ENCODE measurements at regions not wholly inside any gene's neighbourhood (a gene's known extent, or its start where the extent isn't known, plus 50 kb on each side); places are given as distances from the start of the nearest gene placed in this dataset.
A peak's percentile ranks its signal among the peaks of the same experiment; 100 is the strongest.
"Not testable (repeated sequence)": the region's sequence is repeated elsewhere in the genome, so short reads cannot be mapped to it uniquely, and the experiment has no call there.

GRCh38 chr3:35045118-35045517, 594.2 kb upstream of the ARPP21 start:
- DNase-seq = no peak

- no peak for DNase-seq
Observed at GRCh38 chr3:35064761-35065160, 574.6 kb upstream of the ARPP21 start.

- no peak for DNase-seq
Observed at GRCh38 chr3:35065891-35066290, 573.4 kb upstream of the ARPP21 start.

GRCh38 chr3:35067750-35068149, 571.6 kb upstream of the ARPP21 start:
- DNase-seq = no peak

GRCh38 chr3:35070088-35070487, 569.2 kb upstream of the ARPP21 start:
- no peak for DNase-seq

- no peak for DNase-seq
Observed at GRCh38 chr3:35071772-35072171, 567.6 kb upstream of the ARPP21 start.

- DNase-seq = no peak
Observed at GRCh38 chr3:35078780-35079179, 560.5 kb upstream of the ARPP21 start.

- DNase-seq = no peak
Observed at GRCh38 chr3:35079403-35079802, 559.9 kb upstream of the ARPP21 start.

GRCh38 chr3:35081899-35082298, 557.4 kb upstream of the ARPP21 start:
- no peak for DNase-seq

GRCh38 chr3:35088943-35089342, 550.4 kb upstream of the ARPP21 start:
- DNase-seq = no peak

GRCh38 chr3:35114686-35115085, 524.6 kb upstream of the ARPP21 start:
- no peak for DNase-seq

- DNase-seq = no peak
Observed at GRCh38 chr3:35120026-35120425, 519.3 kb upstream of the ARPP21 start.

- no peak for DNase-seq
Observed at GRCh38 chr3:35137612-35138011, 501.7 kb upstream of the ARPP21 start.

GRCh38 chr3:35141406-35141805, 497.9 kb upstream of the ARPP21 start:
- DNase-seq = no peak

- DNase-seq = no peak
Observed at GRCh38 chr3:35144011-35144410, 495.3 kb upstream of the ARPP21 start.

- not testable (repeated sequence) for DNase-seq
Observed at GRCh38 chr3:35146256-35147035, 492.9 kb upstream of the ARPP21 start.

- peak; percentile 61 for DNase-seq
Observed at GRCh38 chr3:35183927-35184675, 455.2 kb upstream of the ARPP21 start.

GRCh38 chr3:35184775-35185174, 454.6 kb upstream of the ARPP21 start:
- DNase-seq = peak; percentile 72

- DNase-seq = peak; percentile 20
Observed at GRCh38 chr3:35187908-35188307, 451.4 kb upstream of the ARPP21 start.

- DNase-seq = no peak
Observed at GRCh38 chr3:35194666-35195065, 444.7 kb upstream of the ARPP21 start.

GRCh38 chr3:35198857-35199256, 440.5 kb upstream of the ARPP21 start:
- DNase-seq = no peak

GRCh38 chr3:35200056-35200455, 439.3 kb upstream of the ARPP21 start:
- peak; percentile 65 for DNase-seq

GRCh38 chr3:35201211-35201610, 438.1 kb upstream of the ARPP21 start:
- DNase-seq = no peak
